ENCODE measurements at regions not wholly inside any gene's neighbourhood (a gene's known extent, or its start where the extent isn't known, plus 50 kb on each side); places are given as distances from the start of the nearest gene placed in this dataset.

DNA sequence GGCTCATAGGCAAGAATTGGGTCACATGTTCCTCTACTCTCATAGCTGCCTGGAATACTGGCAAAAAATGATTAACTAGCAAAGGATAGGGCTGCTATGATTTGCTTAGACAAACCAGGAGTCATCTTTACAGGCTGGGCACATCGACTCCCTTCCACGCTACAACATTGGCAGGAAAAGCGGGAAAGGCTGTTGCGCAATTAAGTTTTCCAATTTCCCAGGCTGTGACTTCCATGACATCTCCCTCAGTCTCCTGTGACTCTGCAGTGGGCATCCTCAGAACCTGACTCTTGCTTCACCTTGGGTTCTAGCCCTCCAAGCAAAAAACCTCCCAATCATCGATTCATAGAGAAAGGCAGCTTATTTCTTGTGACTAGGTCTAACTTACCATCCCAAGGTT is 184.5 kb upstream of the E2F7 start:
- H2BK20ac ChIP-seq (ENCODE audit: low read depth, low read length, poor library complexity, severe bottlenecking), result no peak overlapping the region
- WGBS (ENCODE audit: extremely low coverage, insufficient read length, low lambda C conversion rate), result no CpG with 5 or more reads among the region's 5 CpGs
- TF ChIP-seq, protein P1, sequence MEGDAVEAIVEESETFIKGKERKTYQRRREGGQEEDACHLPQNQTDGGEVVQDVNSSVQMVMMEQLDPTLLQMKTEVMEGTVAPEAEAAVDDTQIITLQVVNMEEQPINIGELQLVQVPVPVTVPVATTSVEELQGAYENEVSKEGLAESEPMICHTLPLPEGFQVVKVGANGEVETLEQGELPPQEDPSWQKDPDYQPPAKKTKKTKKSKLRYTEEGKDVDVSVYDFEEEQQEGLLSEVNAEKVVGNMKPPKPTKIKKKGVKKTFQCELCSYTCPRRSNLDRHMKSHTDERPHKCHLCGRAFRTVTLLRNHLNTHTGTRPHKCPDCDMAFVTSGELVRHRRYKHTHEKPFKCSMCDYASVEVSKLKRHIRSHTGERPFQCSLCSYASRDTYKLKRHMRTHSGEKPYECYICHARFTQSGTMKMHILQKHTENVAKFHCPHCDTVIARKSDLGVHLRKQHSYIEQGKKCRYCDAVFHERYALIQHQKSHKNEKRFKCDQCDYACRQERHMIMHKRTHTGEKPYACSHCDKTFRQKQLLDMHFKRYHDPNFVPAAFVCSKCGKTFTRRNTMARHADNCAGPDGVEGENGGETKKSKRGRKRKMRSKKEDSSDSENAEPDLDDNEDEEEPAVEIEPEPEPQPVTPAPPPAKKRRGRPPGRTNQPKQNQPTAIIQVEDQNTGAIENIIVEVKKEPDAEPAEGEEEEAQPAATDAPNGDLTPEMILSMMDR (conservative IDR thresholded peaks at IDR 0.05), result no peak

More for the DNA sequence above, 184.5 kb upstream of the E2F7 start:
- Histone ChIP-seq H2AFZ (ENCODE audit: low read length) (no peak overlapping the region), H4K20me1 (ENCODE audit: control insufficient read depth, insufficient read depth, insufficient read length) (no peaks in the 10 kb centered on the region), H4K91ac (ENCODE audit: insufficient read length, low read depth, low read length) (no peak overlapping the region), H3K79me2 (ENCODE audit: insufficient read depth, low read length) (no peaks in the 10 kb centered on the region), H3K4me1 (ENCODE audit: insufficient read depth, low read length) (no peaks in the 10 kb centered on the region), H3K4me2 (ENCODE audit: insufficient read depth, insufficient read length, low read length) (no peak overlapping the region), H3K56ac (ENCODE audit: insufficient read length, low read depth, low read length) (no peak overlapping the region), H3K27me3 (ENCODE audit: insufficient read depth, low read length) (no peaks in the 10 kb centered on the region), H3K14ac (ENCODE audit: insufficient read depth, low read length) (no peak overlapping the region), H3T11ph (ENCODE audit: low read length) (no peak overlapping the region), H4K8ac (replicated peaks; ENCODE audit: insufficient read length, low read depth, low read length) (no peak overlapping the region), H3K23me2 (ENCODE audit: insufficient read length, low read depth, low read length, poor library complexity, severe bottlenecking) (no peaks in the 10 kb centered on the region), H3K79me1 (ENCODE audit: insufficient read depth, low read depth, low read length, poor library complexity, severe bottlenecking) (no peaks in the 10 kb centered on the region), H3K23ac (ENCODE audit: insufficient read length, low read depth, low read length) (no peak overlapping the region), H3K9ac (ENCODE audit: extremely low read depth, insufficient read length, low read length) (no peak overlapping the region), H2BK120ac (ENCODE audit: low read depth, low read length, poor library complexity, severe bottlenecking) (no peak overlapping the region), H4K5ac (ENCODE audit: insufficient read length, low read depth, low read length) (no peak overlapping the region), H2BK15ac (ENCODE audit: low read depth, low read length) (no peak overlapping the region), H3K18ac (ENCODE audit: insufficient read length, low read depth, low read length) (no peak overlapping the region), H3K9me3 (ENCODE audit: control insufficient read depth, low read depth, low read length) (no peaks in the 10 kb centered on the region), H2AK5ac (ENCODE audit: insufficient read length, low read length) (no peak overlapping the region), H3K4ac (ENCODE audit: low read depth, low read length) (no peak overlapping the region), H2BK5ac (ENCODE audit: insufficient read length, low read length) (no peak overlapping the region), H2BK12ac (ENCODE audit: insufficient read length, low read depth, low read length) (no peak overlapping the region), H3K27ac (ENCODE audit: insufficient read length, low read depth, low read length) (no peak overlapping the region)
- no peaks in the 10 kb centered on the region for H3K4me1 Mint-ChIP-seq
- no peak for DNase-seq
- H3K9me3 Mint-ChIP-seq, result no peaks in the 10 kb centered on the region
- H3K27ac Mint-ChIP-seq, result no peak overlapping the region
- no peaks in the 10 kb centered on the region for H3K27me3 Mint-ChIP-seq (ENCODE audit: low read depth)
- H3K36me3 Mint-ChIP-seq (ENCODE audit: insufficient read depth in 1 of 3, low read depth in 3 of 3), result no peaks in the 10 kb centered on the region
- H3K4me3 Mint-ChIP-seq, result no peak overlapping the region
